LNCaP clone FGC (cell line): ENCODE measurements at regions not wholly inside any gene's neighbourhood (a gene's known extent, or its start where the extent isn't known, plus 50 kb on each side); places are given as distances from the start of the nearest gene placed in this dataset.

ENCODE experiments used
- DNase-seq: peaks from one replicate; pipeline ENCODE4 v3.0.0-alpha.2; 2011; ENCODE audit warnings: low read depth
- H3K4me3 ChIP-seq: 2 replicates; pipeline ENCODE4 v1.5.1; 2011; ENCODE audit warnings: mild to moderate bottlenecking, low read depth, low read length, control low read depth
- TF ChIP-seq, protein P1 (sequence below): IDR thresholded peaks from 2 replicates; pipeline ENCODE4 v1.5.1; 2012; ENCODE audit warnings: mild to moderate bottlenecking; ENCODE audit not compliant: control insufficient read depth, insufficient read depth; ENCODE audit errors: extremely low read depth

DNA sequence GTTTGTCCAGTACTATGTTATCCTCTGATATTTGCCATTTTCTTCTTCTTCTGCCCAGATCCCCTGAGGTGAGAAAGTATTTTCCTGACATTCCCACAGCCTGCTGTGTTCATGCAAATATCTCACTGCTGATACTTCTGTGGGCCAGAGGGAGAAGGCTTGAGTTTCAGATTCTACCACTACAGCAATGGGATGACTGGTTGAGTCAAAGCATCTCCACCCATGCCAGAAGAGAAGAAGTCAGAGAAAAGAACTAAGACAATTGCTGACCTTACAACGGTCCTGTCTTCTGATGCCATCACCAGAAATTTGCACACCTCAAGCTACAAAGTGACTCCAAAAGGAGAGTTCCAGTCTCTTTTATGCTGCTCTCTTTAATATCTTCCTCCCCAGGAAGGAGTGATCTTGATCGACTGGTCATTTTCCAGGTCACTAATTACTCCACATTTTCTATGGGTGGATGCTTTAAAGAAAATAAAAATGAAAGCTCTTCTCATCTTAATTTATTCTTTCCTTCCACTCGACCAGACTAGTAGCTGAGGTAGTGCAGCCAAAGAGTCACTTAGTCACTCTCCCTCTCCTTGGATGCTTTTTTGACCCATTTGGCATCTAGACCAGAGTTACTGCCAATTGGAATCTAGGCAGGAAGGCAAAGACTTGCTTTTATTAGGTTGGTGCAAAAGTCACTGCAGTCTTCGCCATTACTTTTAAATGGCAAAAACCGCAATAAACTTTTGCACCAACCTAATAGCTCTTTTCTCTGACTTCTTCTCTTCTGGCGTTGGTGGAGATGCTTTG, 195.1 kb downstream of the PTPRC start:
- no peak for DNase-seq
- H3K4me3 ChIP-seq: no peak overlapping the region
- TF ChIP-seq, protein P1, sequence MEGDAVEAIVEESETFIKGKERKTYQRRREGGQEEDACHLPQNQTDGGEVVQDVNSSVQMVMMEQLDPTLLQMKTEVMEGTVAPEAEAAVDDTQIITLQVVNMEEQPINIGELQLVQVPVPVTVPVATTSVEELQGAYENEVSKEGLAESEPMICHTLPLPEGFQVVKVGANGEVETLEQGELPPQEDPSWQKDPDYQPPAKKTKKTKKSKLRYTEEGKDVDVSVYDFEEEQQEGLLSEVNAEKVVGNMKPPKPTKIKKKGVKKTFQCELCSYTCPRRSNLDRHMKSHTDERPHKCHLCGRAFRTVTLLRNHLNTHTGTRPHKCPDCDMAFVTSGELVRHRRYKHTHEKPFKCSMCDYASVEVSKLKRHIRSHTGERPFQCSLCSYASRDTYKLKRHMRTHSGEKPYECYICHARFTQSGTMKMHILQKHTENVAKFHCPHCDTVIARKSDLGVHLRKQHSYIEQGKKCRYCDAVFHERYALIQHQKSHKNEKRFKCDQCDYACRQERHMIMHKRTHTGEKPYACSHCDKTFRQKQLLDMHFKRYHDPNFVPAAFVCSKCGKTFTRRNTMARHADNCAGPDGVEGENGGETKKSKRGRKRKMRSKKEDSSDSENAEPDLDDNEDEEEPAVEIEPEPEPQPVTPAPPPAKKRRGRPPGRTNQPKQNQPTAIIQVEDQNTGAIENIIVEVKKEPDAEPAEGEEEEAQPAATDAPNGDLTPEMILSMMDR: no peak

DNA sequence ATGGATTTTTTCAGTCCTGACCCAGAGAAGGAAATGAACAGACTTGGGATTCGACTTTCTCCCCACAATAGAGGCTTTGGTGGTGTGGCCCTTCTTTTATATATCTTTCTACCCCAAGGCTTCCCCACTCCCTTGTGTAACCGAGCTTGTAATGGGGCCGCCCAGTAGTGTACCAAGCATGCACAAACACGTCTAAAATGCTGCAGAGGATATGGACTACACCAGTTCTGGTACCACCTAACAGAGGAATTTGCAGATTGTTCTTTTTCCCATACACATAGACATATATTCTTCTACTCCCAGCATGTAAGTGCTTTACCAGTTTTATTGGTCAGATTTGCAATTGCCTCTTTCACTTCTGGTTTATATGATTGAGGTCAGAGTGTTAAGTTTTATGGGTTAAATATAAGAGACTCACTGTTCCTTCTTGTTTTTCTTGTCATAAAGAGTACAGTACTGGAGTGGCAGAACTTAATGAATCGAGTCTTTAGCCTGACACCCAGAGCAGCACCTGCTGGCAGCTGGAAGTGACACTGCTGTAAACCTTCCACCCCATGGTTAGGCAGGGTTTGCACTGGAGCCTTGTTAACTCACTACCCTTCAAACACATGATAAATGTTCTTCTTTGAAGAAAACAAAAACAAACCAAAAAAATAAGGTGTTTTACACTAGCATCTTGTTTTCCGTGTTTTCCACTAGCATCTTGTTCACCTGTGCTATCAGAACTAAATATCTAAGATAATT, 198.6 kb downstream of the PTPRC start:
- no peak overlapping the region for H3K4me3 ChIP-seq
- peak; percentile 93 for DNase-seq
- TF ChIP-seq, protein P1: peak; percentile 37; the same call in 1 of the 2 replicates

- TF ChIP-seq, protein P1: no peak
- DNase-seq: no peak
- no peak overlapping the region for H3K4me3 ChIP-seq
Observed at GRCh38 chr1:198838022-198838342, 199.1 kb downstream of the PTPRC start.

DNA sequence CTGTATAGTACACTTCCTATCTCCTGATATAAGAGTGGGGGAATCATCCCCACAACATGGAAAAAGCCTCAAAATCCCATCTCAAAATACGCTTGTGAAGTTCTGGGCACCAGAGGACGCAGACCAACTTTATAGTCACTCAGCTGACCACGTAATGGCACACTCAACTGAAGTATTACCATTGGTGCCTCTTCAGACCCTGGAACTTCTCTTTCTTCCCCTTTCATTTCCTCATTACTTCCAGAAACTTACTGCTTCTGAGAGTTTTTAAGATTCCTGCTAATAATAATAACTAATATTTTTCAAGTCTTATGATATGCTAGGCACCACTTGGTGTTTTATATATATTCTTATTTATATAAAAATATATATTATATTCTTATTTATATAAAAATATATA, 202.6 kb downstream of the PTPRC start:
- no peak for DNase-seq
- TF ChIP-seq, protein P1: no peak
- no peak overlapping the region for H3K4me3 ChIP-seq

- no peak for DNase-seq
- H3K4me3 ChIP-seq: no peak overlapping the region
- TF ChIP-seq, protein P1: no peak
Observed at GRCh38 chr1:198842686-198843085, 203.8 kb downstream of the PTPRC start.

DNA sequence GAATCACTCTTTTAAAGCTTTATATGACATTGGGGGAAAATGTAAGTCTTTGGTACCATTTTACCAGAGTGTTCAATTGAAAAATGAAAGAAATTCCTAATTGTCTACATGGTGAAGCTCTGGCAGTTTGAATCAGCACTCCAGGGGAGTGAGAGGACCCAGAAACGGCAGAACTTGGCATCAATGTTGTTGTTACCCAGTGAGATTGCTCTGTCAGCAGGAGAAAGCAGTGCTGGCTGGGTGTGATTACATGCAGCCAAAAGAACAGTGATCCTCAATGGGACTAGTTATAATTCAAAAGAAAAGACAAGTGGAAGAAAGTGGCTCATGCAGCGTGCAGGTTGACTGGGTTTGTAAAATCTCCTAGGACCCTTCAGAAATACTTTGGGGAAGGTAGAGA, 206.4 kb downstream of the PTPRC start:
- no peak for DNase-seq

More for the DNA sequence above, 206.4 kb downstream of the PTPRC start:
- H3K4me3 ChIP-seq: no peak overlapping the region
- TF ChIP-seq, protein P1: no peak
